Embryonic facial prominence (tissue), 1 donor: ENCODE measurements at regions not wholly inside any gene's neighbourhood (a gene's known extent, or its start where the extent isn't known, plus 50 kb on each side); places are given as distances from the start of the nearest gene placed in this dataset.
"Not testable (repeated sequence)": the region's sequence is repeated elsewhere in the genome, so short reads cannot be mapped to it uniquely, and the experiment has no call there.

ENCODE experiments used
- DNase-seq: peaks from one replicate; pipeline ENCODE4 v3.0.0-alpha.2; 2016; ENCODE audit errors: extremely low spot score

DNA sequence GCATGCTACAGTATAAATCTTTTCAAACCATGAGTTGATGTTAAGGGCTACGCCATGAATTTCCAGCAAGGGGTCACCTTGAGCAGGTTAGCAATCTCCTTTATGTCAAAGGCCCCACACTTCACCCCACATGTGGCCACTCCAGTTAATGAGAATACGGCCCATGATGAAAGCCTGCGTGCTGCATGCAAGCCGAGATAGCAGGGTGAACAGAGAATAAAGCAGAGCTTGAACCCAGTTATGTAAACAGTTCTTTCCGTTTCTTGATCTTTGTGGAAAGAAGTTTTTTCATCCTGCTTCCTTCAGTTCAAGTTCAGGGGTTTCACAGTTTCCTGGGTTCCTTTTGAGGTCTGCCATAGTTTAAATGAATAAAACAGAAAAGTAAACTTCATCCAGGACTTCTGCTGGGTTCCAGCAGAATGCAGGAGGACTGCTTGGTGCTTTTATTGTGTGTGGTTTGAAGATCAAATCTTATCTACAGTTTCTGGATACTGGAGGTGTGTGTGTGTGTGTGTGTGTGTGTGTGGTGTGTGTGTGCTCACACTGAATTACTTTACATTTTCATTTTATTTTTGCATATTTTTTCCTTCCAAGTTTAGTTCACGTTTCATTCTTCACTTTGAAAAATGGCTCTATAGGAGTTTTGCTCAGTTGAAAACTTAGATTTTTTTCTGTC, 87.1 kb downstream of the HMHB1 start:
- no peak for DNase-seq

- DNase-seq, result no peak
Measured at GRCh38 chr5:143908959-143909358, 97.0 kb downstream of the HMHB1 start.

DNA sequence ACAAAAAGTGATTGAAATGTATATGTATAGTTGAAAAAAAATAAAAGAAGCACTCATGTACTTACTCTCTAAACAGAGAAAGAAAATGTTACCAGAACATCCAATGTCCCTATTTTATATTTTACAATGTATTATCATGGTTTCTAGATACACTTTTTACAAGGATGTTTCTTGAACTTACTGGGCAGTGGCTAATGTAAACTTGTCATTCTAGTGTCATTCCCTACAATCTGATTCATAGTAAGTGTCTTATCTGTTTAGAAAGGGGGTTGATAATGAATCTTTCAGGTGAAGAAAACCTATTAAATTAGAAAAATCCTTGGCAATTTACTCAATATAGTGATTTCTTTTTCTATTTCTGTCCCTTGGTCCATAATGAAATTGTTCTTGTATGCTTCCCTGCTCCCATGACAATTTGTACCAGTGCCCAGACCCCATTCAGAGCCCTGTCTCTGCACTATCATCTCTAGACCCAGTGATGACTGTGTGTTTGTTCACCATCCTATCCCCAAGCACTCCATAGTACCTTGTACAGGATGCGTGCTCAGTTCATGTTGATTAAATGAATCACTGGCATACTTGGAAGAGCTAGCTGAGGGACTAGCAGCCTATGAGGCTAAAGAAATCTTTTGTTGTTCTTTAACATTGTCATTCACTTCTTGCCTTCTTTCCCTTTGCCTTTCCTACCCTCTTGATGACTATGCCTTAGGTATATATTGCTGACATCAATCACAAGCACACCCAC, 101.2 kb downstream of the HMHB1 start:
- DNase-seq, result no peak

DNA sequence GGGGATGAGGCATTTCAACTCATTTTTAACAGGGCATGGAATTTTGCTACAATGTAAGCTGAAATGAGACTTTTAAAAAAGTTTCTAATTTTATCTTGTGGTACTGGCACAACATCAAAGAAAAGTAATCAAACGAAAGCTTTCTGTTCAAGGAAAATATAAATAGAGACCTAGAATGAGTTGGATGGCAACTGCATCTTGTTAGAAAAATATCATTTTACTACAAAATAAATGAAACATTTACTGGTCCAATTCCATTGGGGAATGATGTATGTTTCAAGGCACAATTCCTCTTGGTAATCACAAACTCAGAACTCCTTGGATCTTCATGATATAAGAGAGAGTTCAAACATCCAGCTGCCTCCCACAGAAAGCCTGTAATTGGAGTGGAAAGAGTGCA, 102.8 kb downstream of the HMHB1 start:
- DNase-seq, result no peak

- DNase-seq, result no peak
Measured at GRCh38 chr5:143916451-143916850, 104.5 kb downstream of the HMHB1 start.

GRCh38 chr5:143918961-143919360, 107.0 kb downstream of the HMHB1 start:
- no peak for DNase-seq

DNA sequence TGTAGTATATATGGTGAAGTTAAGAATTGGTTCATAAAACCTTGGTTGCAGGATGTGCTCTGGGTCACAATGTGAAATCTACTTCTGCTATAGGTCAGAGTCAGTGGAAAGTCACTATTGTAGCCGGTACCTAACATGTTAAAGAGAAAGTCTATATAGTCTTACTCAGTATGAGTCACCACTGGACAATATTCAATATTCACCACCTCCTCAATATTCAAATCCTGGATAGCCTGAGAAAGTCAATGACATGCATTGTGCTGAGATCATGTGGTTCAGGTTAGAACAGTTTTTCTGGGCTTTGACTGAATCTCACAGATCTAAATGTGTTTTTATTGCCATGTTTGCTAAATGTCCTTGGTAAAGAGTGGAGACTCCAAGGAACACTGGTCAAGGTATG, 108.8 kb downstream of the HMHB1 start:
- DNase-seq, result no peak

- DNase-seq, result no peak
Measured at GRCh38 chr5:143921525-143922311, 109.8 kb downstream of the HMHB1 start.

- DNase-seq, result no peak
Measured at GRCh38 chr5:143922718-143923117, 110.8 kb downstream of the HMHB1 start.

- DNase-seq, result no peak
Measured at GRCh38 chr5:143923634-143924266, 111.8 kb downstream of the HMHB1 start.

- DNase-seq, result no peak
Measured at GRCh38 chr5:143924311-143924978, 112.5 kb downstream of the HMHB1 start.

DNA sequence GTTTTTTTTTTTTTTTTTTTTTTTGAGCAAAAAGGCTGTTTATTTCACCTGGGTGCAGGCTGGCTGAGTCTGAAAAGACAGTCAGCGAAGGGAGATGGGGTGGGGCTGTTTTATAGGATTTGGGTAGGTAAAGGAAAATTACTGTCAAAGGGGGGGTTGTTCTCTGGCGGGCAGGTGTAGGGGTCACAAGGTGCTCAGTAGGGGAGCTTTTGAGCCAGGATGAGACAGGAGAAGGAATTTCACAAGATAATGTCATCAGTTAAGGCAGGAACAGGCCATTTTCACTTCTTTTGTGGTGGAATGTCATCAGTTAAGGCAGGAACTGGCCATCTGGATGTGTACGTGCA, 113.0 kb downstream of the HMHB1 start:
- not testable (repeated sequence) for DNase-seq

DNA sequence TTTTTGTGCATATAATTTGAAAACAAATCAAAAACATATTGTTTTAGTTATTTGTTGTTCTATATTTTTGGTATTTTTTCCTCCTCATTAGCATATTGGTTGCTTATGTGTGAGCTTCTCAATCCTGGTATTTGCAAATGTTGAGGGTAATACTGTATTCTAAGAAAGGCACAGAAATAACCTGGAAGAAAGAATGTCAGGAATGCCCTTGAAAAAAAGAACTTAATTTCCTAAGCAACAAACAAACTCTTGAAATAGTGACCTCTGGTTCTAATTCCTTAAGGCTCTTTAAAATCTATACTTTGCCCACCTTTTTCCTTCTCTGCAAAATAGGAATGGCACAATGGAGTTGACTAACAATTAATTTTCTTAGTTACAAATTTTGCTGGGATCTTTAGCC, 117.5 kb downstream of the HMHB1 start:
- no peak for DNase-seq

GRCh38 chr5:143930561-143930960, 118.6 kb downstream of the HMHB1 start:
- DNase-seq, result no peak

- DNase-seq, result no peak
Measured at GRCh38 chr5:143931476-143931875, 119.5 kb downstream of the HMHB1 start.

GRCh38 chr5:143931986-143932385, 120.0 kb downstream of the HMHB1 start:
- DNase-seq, result no peak

GRCh38 chr5:143932584-143932983, 120.6 kb downstream of the HMHB1 start:
- no peak for DNase-seq

DNA sequence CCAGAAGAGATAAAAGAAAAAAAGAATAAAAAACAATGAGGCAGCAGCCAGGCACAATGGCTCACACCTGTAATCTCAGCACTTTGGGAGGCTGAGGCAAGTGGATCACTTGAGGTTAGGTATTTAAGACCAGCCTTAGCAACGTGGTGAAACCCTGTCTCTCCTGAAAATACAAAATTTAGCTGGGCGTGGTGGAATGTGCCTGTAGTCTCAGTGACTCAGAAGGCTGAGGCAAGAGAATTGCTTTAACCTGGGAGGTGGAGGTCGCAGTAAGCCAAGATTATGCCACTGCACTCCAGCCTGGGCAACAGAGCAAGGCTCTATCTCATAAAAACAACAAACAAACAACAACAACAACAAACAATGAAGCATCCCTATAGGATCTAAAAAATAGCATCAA, 121.5 kb downstream of the HMHB1 start:
- DNase-seq, result no peak

DNA sequence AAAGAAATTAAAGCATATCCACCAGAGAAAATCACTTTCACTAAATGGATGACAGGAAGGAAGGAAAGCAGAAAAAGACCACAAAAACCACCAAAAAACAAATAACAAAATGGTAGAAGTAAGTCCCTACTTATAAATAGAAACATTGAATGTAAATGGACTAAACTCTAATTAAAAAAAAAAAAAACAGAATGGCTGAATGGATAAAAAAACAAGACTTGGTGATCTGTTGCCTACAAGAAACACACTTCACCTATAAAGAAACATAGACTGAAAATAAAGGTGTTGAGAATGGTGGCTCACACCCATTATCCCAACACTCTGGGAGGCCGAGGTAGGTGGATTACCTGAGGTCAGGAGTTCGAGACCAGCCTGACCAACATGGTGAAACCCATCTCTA, 122.9 kb downstream of the HMHB1 start:
- DNase-seq, result no peak

- DNase-seq, result no peak
Measured at GRCh38 chr5:143938230-143938629, 126.3 kb downstream of the HMHB1 start.

DNA sequence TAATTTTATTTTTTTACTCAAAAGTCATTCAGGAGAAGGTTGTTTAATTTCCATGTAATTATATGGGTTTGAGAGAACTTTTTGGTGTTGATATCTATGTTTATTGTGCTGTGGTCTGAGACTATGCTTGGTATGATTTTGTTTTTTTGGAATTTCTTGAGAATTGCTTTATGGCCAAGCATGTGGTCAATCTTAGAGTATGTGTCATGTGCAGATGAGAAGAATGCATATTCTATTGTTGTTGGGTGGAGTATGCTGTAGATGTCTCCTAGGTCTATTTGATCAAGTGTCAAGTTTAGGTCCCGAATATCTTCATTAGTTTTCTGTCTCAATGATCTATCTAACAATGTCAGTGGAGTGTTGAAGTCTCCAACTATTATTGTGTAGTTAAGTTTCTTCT, 134.9 kb downstream of the HMHB1 start:
- no peak for DNase-seq

DNA sequence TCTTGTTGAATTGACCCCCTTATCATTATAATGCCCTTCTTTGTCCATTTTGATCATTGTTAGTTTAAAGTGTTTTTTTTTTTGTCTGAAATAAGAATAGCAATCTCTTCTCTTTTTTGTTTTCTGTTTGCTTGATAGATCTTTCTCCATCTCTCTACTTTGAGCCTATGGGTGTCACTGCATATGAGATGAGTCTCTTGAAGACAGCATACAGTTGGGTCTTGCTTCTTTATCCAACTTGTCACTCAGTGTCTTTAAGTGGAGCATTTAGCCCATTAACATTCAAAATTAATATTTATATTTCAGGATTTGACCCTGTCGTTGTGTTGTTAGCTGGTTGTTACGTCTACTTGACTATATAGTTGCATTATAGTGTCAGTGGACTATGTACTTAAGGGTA, 135.4 kb downstream of the HMHB1 start:
- no peak for DNase-seq
